IMR-90 (cell line): ENCODE measurements at regions not wholly inside any gene's neighbourhood (a gene's known extent, or its start where the extent isn't known, plus 50 kb on each side); places are given as distances from the start of the nearest gene placed in this dataset.

Source experiments
- ATAC-seq: fragments of 200-7000 bp; cut with Tn5 transposase; 2 replicates; pipeline ENCODE4 v1.9.1; 2020; ENCODE audit warnings: low read depth, mild to moderate bottlenecking, moderate library complexity
- BruUV-seq: library from RNA; stranded (reverse); fragments of 400-500 nt; replicated peaks from 2 replicates; lab custom pipeline; 2021; lab: Mats Ljungman, UMichigan
- CTCF ChIA-PET: fragments of 300-600 bp; formaldehyde crosslinking; extraction: SDS; loops from one replicate; lab custom pipeline; 2021; ENCODE audit warnings: antibody characterized with exemption; lab: Yijun Ruan, JAX
- POLR2A ChIA-PET: fragments of 300-600 bp; sonication (Branson Sonifier 250); formaldehyde crosslinking; loops from one replicate; lab custom pipeline; 2022; ENCODE audit warnings: antibody characterized with exemption; ENCODE audit not compliant: unreplicated experiment; lab: Charles Lee
- DNase-seq: peaks from one replicate; pipeline ENCODE4 v3.0.0; 2013
- H2AFZ ChIP-seq: replicated peaks from 2 replicates; pipeline ENCODE3; 2013; ENCODE audit warnings: low read length, mild to moderate bottlenecking; ENCODE audit not compliant: poor library complexity
- H2AK5ac ChIP-seq: 2 replicates; pipeline ENCODE4 v1.6.1; 2013; ENCODE audit warnings: low read depth, low read length, inconsistent platforms
- H2AK9ac ChIP-seq: replicated peaks from 2 replicates; pipeline ENCODE3; 2013; ENCODE audit warnings: mild to moderate bottlenecking, low read depth, low read length, moderate library complexity; ENCODE audit not compliant: poor library complexity
- H2BK120ac ChIP-seq: 2 replicates; pipeline ENCODE4 v1.6.1; 2013; ENCODE audit warnings: low read depth, low read length, inconsistent platforms
- H2BK15ac ChIP-seq: 3 replicates; pipeline ENCODE4 v1.6.1; 2013; ENCODE audit warnings: low read depth, low read length, inconsistent platforms
- H2BK20ac ChIP-seq: 2 replicates; pipeline ENCODE4 v1.6.1; 2013; ENCODE audit warnings: low read depth, mild to moderate bottlenecking, inconsistent platforms, low read length, moderate library complexity
- H2BK5ac ChIP-seq: 2 replicates; pipeline ENCODE4 v1.6.1; 2013; ENCODE audit warnings: mild to moderate bottlenecking, low read depth, low read length, inconsistent platforms; ENCODE audit not compliant: poor library complexity, severe bottlenecking
- H3K14ac ChIP-seq: replicated peaks from 2 replicates; pipeline ENCODE4 v1.6.1; 2013; ENCODE audit warnings: low read depth, low read length, inconsistent platforms
- H3K18ac ChIP-seq: 2 replicates; pipeline ENCODE4 v1.6.1; 2013; ENCODE audit warnings: low read depth, low read length, control low read depth
- H3K23ac ChIP-seq: 2 replicates; pipeline ENCODE4 v1.6.1; 2013; ENCODE audit warnings: low read depth, low read length, inconsistent platforms
- H3K27ac ChIP-seq: 2 replicates; pipeline ENCODE4 v1.5.1; 2013; ENCODE audit warnings: mild to moderate bottlenecking, control low read depth, low read length; ENCODE audit not compliant: insufficient read depth
- H3K27me3 ChIP-seq: 2 replicates; pipeline ENCODE4 v1.6.1; 2013; ENCODE audit warnings: low read length; ENCODE audit not compliant: control insufficient read depth, insufficient read depth
- H3K36me3 ChIP-seq: 2 replicates; pipeline ENCODE4 v1.6.1; 2013; ENCODE audit warnings: low read length, mixed read lengths; ENCODE audit not compliant: control insufficient read depth, insufficient read depth
- H3K4ac ChIP-seq: 2 replicates; pipeline ENCODE4 v1.6.1; 2013; ENCODE audit warnings: low read depth, low read length, inconsistent platforms
- H3K4me1 ChIP-seq: 2 replicates; pipeline ENCODE4 v1.6.1; 2013; ENCODE audit warnings: low read length, mixed read lengths; ENCODE audit not compliant: control insufficient read depth, insufficient read depth
- H3K4me2 ChIP-seq: 2 replicates; pipeline ENCODE4 v1.6.1; 2013; ENCODE audit warnings: low read depth, mild to moderate bottlenecking, control low read depth, low read length, moderate library complexity
- H3K4me3 ChIP-seq: 2 replicates; pipeline ENCODE4 v1.5.1; 2013; ENCODE audit warnings: low read depth, mild to moderate bottlenecking, control low read depth, low read length, moderate library complexity; ENCODE audit not compliant: insufficient read depth
- H3K56ac ChIP-seq: 2 replicates; pipeline ENCODE4 v1.6.1; 2013; ENCODE audit warnings: low read length, inconsistent platforms; ENCODE audit not compliant: insufficient read depth; ENCODE audit errors: extremely low read depth
- H3K79me1 ChIP-seq, 2 experiments: 2 replicates each; pipeline ENCODE4 v1.6.1; 2013; ENCODE audit warnings: low read length in 2 of 2, inconsistent platforms in 1 of 2, low read depth in 1 of 2
- H3K9ac ChIP-seq: 2 replicates; pipeline ENCODE4 v1.6.1; 2013; ENCODE audit warnings: low read depth, low read length, control low read depth
- H3K9me1 ChIP-seq: 2 replicates; pipeline ENCODE4 v1.6.1; 2013; ENCODE audit warnings: low read length, inconsistent platforms; ENCODE audit not compliant: insufficient read depth
- H3K9me3 ChIP-seq: 2 replicates; pipeline ENCODE4 v1.6.1; 2013; ENCODE audit warnings: low read length; ENCODE audit not compliant: control insufficient read depth, insufficient read depth
- H4K20me1 ChIP-seq: 2 replicates; pipeline ENCODE4 v1.6.1; 2013; ENCODE audit warnings: low read length, inconsistent platforms; ENCODE audit not compliant: insufficient read depth
- H4K5ac ChIP-seq: 2 replicates; pipeline ENCODE4 v1.6.1; 2013; ENCODE audit warnings: mild to moderate bottlenecking, low read depth, low read length, control low read depth
- H4K8ac ChIP-seq, 2 experiments: 2 replicates each; pipeline ENCODE4 v1.6.1; 2013; ENCODE audit warnings: low read depth in 2 of 2, low read length in 2 of 2, control low read depth in 1 of 2, inconsistent platforms in 1 of 2
- H4K91ac ChIP-seq: 2 replicates; pipeline ENCODE4 v1.6.1; 2013; ENCODE audit warnings: low read depth, low read length, inconsistent platforms; ENCODE audit not compliant: insufficient read depth
- BHLHE40 ChIP-seq: fragments of 150-350 bp; IDR thresholded peaks from 2 replicates; pipeline ENCODE4 v1.6.1; 2016; ENCODE audit warnings: mild to moderate bottlenecking, low read depth, low read length
- CEBPB ChIP-seq: IDR thresholded peaks from 2 replicates; pipeline ENCODE4 v1.6.1; 2012; ENCODE audit warnings: low read depth, low read length, improper control_type of control experiment
- CHD1 ChIP-seq: IDR thresholded peaks from 2 replicates; pipeline ENCODE4 v1.6.1; 2012; ENCODE audit warnings: low read depth, low read length, improper control_type of control experiment
- ELK1 ChIP-seq: fragments of 150-350 bp; IDR thresholded peaks from 2 replicates; pipeline ENCODE4 v1.6.1; 2016; ENCODE audit warnings: low read depth, mild to moderate bottlenecking, low read length, moderate library complexity, borderline replicate concordance
- FOS ChIP-seq: fragments of 150-350 bp; IDR thresholded peaks from 2 replicates; pipeline ENCODE4 v1.6.1; 2016; ENCODE audit warnings: low read depth, low read length
- MAFK ChIP-seq: IDR thresholded peaks from 2 replicates; pipeline ENCODE4 v1.6.1; 2012; ENCODE audit warnings: low read depth, low read length, improper control_type of control experiment
- MAZ ChIP-seq: IDR thresholded peaks from 2 replicates; pipeline ENCODE4 v1.6.1; 2012; ENCODE audit warnings: low read depth, mild to moderate bottlenecking, low read length, improper control_type of control experiment, moderate library complexity, borderline replicate concordance
- MXI1 ChIP-seq: IDR thresholded peaks from 2 replicates; pipeline ENCODE4 v1.6.1; 2012; ENCODE audit warnings: low read depth, mild to moderate bottlenecking, low read length, moderate library complexity, borderline replicate concordance
- SMC3 ChIP-seq: fragments of 150-350 bp; IDR thresholded peaks from 2 replicates; pipeline ENCODE4 v1.6.1; 2016; ENCODE audit warnings: low read depth, mild to moderate bottlenecking, antibody characterized with exemption, low read length, moderate library complexity
- WGBS, 2 experiments: methylation state at CpG; one replicate each; pipeline versions ENCODE4 v1.1.5 to v1.1.7; 2013; ENCODE audit warnings: missing lambda C conversion rate in 2 of 2; ENCODE audit not compliant: insufficient read length in 1 of 2; ENCODE audit errors: extremely low coverage in 2 of 2; 5-methylcytosine and 5-hydroxymethylcytosine counted together
- dilution Hi-C: fragments of 300-500 bp; cut with HindIII; formaldehyde crosslinking; loops from one replicate; pipeline ENCODE4 v1.14.3; 2018; ENCODE audit warnings: low sequenced_read_pairs; ENCODE audit not compliant: unreplicated experiment
- in situ Hi-C: fragments of 300-500 bp; cut with MboI; formaldehyde crosslinking; loops from 3 replicates; pipeline ENCODE4 v1.14.3; 2019; ENCODE audit warnings: low sequenced_read_pairs, inconsistent platforms, mixed read lengths
- intact Hi-C: fragments of 100-400 bp; cut with micrococcal nuclease; formaldehyde crosslinking; loops from 2 replicates; pipeline ENCODE4 v1.10.0; 2022

- H2BK15ac ChIP-seq, result no peak overlapping the region
- H3K4me2 ChIP-seq, result no peak overlapping the region
- H3K4me3 ChIP-seq, result no peak overlapping the region
- H3K27ac ChIP-seq, result no peak overlapping the region
- H3K27me3 ChIP-seq, result no peaks in the 10 kb centered on the region
- no peak overlapping the region for H3K4ac ChIP-seq
- no peak overlapping the region for H2AK9ac ChIP-seq
- intact Hi-C loops, result no loop called here
- H3K79me1 ChIP-seq, result no peaks in the 10 kb centered on the region
- H3K9me1 ChIP-seq, result no peaks in the 10 kb centered on the region
- DNase-seq, result no peak
- H2BK120ac ChIP-seq, result no peak overlapping the region
- H4K8ac ChIP-seq, result no peak overlapping the region
- no peak overlapping the region for H2BK5ac ChIP-seq
- no peak overlapping the region for H2BK20ac ChIP-seq
- BruUV-seq, result no TSS peak
- no CpG with 5 or more reads among the region's 2 CpGs for WGBS, 2 experiments
- no peak overlapping the region for H2AFZ ChIP-seq
- no peak overlapping the region for H3K14ac ChIP-seq
- in situ Hi-C loops, result no loop called here
- no peak overlapping the region for H3K56ac ChIP-seq
- no peak for ATAC-seq
- dilution Hi-C loops, result no loop called here
- CTCF ChIA-PET, result no interaction called here
- H4K91ac ChIP-seq, result no peak overlapping the region
- no peak overlapping the region for H3K9ac ChIP-seq
- H4K20me1 ChIP-seq, result no peaks in the 10 kb centered on the region
- POLR2A ChIA-PET, result no interaction called here
- no peaks in the 10 kb centered on the region for H3K4me1 ChIP-seq
- TF ChIP-seq BHLHE40 (no peak), MAZ (no peak), MXI1 (no peak), SMC3 (no peak), MAFK (no peak), ELK1 (no peak), FOS (no peak), CHD1 (no peak), CEBPB (no peak)
- no peaks in the 10 kb centered on the region for H3K9me3 ChIP-seq
- H3K18ac ChIP-seq, result no peak overlapping the region
- H3K36me3 ChIP-seq, result no peaks in the 10 kb centered on the region
- H2AK5ac ChIP-seq, result no peak overlapping the region
- H3K23ac ChIP-seq, result no peak overlapping the region
- no peak overlapping the region for H4K5ac ChIP-seq
These were observed 206.8 kb upstream of the SMLR1 start for GRCh38 chr6:130620338-130620781.
